PC-9 (cell line): ENCODE measurements at regions not wholly inside any gene's neighbourhood (a gene's known extent, or its start where the extent isn't known, plus 50 kb on each side); places are given as distances from the start of the nearest gene placed in this dataset.

ENCODE experiments used
- CTCF ChIP-seq: fragments of 200-600 bp; sonication (generic); conservative IDR thresholded peaks from 2 replicates; pipeline ENCODE4 v1.6.1; 2017; ENCODE audit warnings: mixed run types, antibody characterized with exemption, mild to moderate bottlenecking, moderate library complexity
- EZH2 ChIP-seq: fragments of 200-600 bp; sonication (generic); IDR thresholded peaks from 2 replicates; pipeline ENCODE4 v1.8.0; 2017; ENCODE audit warnings: antibody characterized with exemption, low read depth

- TF ChIP-seq CTCF: no peak
- TF ChIP-seq EZH2: no peak
Observed at GRCh38 chr17:79669861-79670260, 59.0 kb upstream of the RBFOX3 start.
